ENCODE measurements at regions not wholly inside any gene's neighbourhood (a gene's known extent, or its start where the extent isn't known, plus 50 kb on each side); places are given as distances from the start of the nearest gene placed in this dataset.

DNA sequence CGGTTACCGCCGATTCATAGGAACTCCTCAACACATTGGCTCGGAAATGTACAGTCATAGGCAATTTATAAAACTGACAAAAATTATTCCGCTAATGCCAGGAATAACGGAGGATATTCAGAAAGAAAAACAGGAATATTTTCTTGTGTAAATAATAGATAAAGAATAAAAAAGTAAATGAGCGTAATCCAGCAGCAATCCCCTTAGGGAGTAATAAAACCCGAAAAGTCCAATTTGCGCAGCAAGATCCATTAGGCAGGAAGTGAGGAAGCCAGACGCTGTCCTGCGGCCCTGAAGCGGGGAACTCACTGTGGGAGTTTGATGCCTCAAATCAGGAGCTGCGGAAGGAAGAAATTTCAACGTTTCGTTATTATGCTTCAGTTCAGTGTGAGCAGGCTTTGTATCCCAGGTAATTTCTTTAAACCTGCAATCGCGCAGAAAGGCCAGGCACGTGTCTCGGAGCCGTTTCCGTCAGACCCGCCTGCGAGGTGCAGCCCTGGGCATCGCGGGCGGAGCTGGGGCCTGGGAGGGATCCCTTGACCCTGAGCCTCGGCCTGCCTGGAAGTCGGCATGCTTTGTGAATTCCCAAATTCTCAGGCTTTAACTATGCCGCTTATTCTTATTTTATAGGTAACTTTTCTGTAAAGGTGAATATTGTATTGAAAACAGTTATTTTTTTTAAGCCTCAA lies 180.9 kb upstream of the ALKAL2 start:
- 35 to 45% methylated on average over 28 to 29 of the region's 29 CpGs for WGBS, 2 donors
- DNase-seq = no peak
- no peak overlapping the region for H3K4me3 ChIP-seq

DNA sequence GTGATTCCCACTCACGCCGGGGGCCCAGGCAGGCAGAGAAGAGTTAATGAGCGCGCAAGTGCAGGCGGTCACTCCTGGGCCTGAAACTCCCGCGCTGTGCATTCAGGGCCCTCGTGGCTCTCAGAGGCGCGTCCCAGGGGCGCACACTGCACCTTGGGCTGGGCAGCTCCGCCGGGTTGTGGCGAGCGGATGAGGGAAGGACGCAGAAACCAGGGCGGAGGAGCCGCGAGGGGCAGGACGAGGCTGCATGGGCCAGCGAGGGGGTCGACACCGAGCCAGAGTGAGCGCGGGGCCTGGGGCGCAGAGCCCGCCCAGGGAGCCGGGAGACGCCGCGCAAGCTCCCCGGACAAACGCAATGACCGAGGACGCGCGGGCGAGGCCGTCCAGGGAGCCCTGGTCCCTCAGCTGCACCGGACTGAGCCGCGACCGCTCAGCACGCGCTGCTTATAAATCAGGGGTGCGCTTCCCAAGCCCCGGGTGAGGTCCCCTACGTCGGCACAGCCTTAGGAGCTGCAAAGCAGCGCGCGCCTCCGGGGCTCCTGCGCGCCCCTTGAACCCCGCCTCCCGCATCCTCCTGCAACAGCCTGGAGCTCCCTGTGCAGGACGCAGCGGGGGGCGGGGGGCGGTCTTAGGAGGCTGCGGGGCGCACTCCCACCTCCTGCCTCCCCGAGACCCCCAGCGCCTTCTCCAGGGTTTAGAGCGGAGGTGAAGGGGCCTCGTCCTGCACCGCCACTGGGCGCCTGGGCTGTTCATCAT lies 180.2 kb upstream of the ALKAL2 start:
- Histone ChIP-seq H3K27me3 (peaks cover 0 to 15% of the 10 kb centered on the region in 2 donors), H3K4me1 (peaks cover 10% of the 10 kb centered on the region), H3K9me3 (no peaks in the 10 kb centered on the region), H3K27ac (no peak overlapping the region), H3K4me3 (no peak overlapping the region), H3K36me3 (replicated peaks in 1 of 2; ENCODE audit: insufficient read depth in 1 of 2, low read depth in 2 of 2) (no peaks in the 10 kb centered on the region)
- intact Hi-C loops (cut with DNase I) = no loop called here
- TF ChIP-seq POLR2A (IDR thresholded peaks at IDR 0.05) = no peak
- TF ChIP-seq, protein P1, sequence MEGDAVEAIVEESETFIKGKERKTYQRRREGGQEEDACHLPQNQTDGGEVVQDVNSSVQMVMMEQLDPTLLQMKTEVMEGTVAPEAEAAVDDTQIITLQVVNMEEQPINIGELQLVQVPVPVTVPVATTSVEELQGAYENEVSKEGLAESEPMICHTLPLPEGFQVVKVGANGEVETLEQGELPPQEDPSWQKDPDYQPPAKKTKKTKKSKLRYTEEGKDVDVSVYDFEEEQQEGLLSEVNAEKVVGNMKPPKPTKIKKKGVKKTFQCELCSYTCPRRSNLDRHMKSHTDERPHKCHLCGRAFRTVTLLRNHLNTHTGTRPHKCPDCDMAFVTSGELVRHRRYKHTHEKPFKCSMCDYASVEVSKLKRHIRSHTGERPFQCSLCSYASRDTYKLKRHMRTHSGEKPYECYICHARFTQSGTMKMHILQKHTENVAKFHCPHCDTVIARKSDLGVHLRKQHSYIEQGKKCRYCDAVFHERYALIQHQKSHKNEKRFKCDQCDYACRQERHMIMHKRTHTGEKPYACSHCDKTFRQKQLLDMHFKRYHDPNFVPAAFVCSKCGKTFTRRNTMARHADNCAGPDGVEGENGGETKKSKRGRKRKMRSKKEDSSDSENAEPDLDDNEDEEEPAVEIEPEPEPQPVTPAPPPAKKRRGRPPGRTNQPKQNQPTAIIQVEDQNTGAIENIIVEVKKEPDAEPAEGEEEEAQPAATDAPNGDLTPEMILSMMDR (IDR thresholded peaks at IDR 0.05) = no peak
- whole genome bisulfite sequencing, 2 donors = 2 to 8% methylated on average over 8 to 58 of the region's 69 CpGs
- DNase-seq = no peak
- ATAC-seq = no peak

More for the DNA sequence above, 180.9 kb upstream of the ALKAL2 start:
- peaks cover 10% of the 10 kb centered on the region for H3K4me1 ChIP-seq
- peaks cover 0 to 15% of the 10 kb centered on the region in 2 donors for H3K27me3 ChIP-seq
- no peak for ATAC-seq
- no peaks in the 10 kb centered on the region for H3K9me3 ChIP-seq
- TF ChIP-seq POLR2A (IDR thresholded peaks at IDR 0.05) = no peak
- TF ChIP-seq, protein P1 (IDR thresholded peaks at IDR 0.05) = no peak
- no peaks in the 10 kb centered on the region for H3K36me3 ChIP-seq (replicated peaks in 1 of 2; ENCODE audit: insufficient read depth in 1 of 2, low read depth in 2 of 2)
- no peak overlapping the region for H3K27ac ChIP-seq
- intact Hi-C loops (cut with DNase I) = no loop called here

DNA sequence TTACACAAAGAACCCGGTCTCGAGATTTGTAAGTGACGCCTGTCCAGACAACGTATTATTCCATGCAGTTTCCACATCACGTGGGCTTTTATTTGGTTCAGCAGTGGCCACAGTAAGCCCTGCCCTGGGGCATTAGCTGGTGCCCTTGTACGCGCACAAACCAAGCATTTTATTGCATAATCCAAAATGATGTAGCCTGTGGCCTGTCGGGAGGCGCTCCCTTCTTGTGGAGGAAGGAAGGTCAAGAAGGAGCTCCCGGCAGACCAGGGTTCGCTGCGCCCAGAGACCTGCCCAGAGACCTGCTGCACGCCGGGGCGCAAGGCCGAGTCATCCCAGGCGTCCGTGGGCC lies 179.6 kb upstream of the ALKAL2 start:
- intact Hi-C loops (cut with DNase I) = no loop called here
- H3K4me3 ChIP-seq = no peak overlapping the region
- TF ChIP-seq, protein P1 (IDR thresholded peaks at IDR 0.05) = no peak
- TF ChIP-seq POLR2A (IDR thresholded peaks at IDR 0.05) = no peak
- H3K4me1 ChIP-seq = peaks cover 10% of the 10 kb centered on the region
- H3K27ac ChIP-seq = no peak overlapping the region
- no peaks in the 10 kb centered on the region for H3K9me3 ChIP-seq
- H3K27me3 ChIP-seq = peaks cover 0 to 15% of the 10 kb centered on the region in 2 donors
- ATAC-seq = no peak
- WGBS, 2 donors = 34 to 45% methylated on average over 11 to 18 of the region's 18 CpGs
- no peaks in the 10 kb centered on the region for H3K36me3 ChIP-seq (replicated peaks in 1 of 2; ENCODE audit: insufficient read depth in 1 of 2, low read depth in 2 of 2)
- DNase-seq = no peak

DNA sequence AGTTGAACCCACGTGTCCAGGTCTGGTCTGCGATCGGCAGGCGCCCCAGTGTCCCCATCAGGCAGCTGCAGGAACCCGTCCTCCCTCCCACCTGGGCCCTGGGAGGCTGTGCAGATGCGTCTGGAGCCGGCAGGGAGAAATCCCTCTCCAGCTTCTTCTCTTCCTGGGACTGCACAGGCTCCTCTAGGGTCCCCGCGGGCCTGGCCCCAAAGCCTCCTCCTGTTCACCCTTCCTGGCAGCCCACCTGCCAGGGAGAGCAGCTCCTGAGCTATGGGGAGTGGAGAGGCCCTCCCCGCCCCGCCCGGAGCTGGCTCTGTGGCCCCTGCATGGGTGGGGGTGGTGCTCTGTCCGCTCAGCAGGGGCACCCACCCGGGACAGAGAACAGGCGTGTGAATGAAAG lies 179.2 kb upstream of the ALKAL2 start:
- TF ChIP-seq, protein P1 (IDR thresholded peaks at IDR 0.05) = no peak
- no peak for TF ChIP-seq POLR2A (IDR thresholded peaks at IDR 0.05)
- intact Hi-C loops (cut with DNase I) = no loop called here
- 47 to 64% methylated on average over 7 to 15 of the region's 15 CpGs for WGBS, 2 donors
- H3K9me3 ChIP-seq = no peaks in the 10 kb centered on the region
- no peak overlapping the region for H3K27ac ChIP-seq
- DNase-seq (no peak), ATAC-seq (no peak)
- H3K4me1 ChIP-seq = peaks cover 10% of the 10 kb centered on the region
- H3K27me3 ChIP-seq = peaks cover 0 to 15% of the 10 kb centered on the region in 2 donors
- no peaks in the 10 kb centered on the region for H3K36me3 ChIP-seq (replicated peaks in 1 of 2; ENCODE audit: insufficient read depth in 1 of 2, low read depth in 2 of 2)
- no peak overlapping the region for H3K4me3 ChIP-seq

Measured in body of pancreas (tissue), 4 donors.